Large intestine (tissue), 3 donors: ENCODE measurements at regions not wholly inside any gene's neighbourhood (a gene's known extent, or its start where the extent isn't known, plus 50 kb on each side); places are given as distances from the start of the nearest gene placed in this dataset.

Experiments
- DNase-seq, 2 donors: peaks; one replicate each; pipeline versions ENCODE4 v3.0.0 to v3.0.0-alpha.2; 2013
- H3K27ac ChIP-seq: one replicate; pipeline ENCODE4 v1.5.1; 2013; ENCODE audit warnings: low read length
- H3K27me3 ChIP-seq: 2 replicates; pipeline ENCODE4 v1.6.1; 2013; ENCODE audit warnings: low read length; ENCODE audit not compliant: control insufficient read depth, insufficient read depth
- H3K36me3 ChIP-seq: 2 replicates; pipeline ENCODE4 v1.6.1; 2013; ENCODE audit warnings: low read length; ENCODE audit not compliant: control insufficient read depth, insufficient read depth
- H3K4me1 ChIP-seq: one replicate; pipeline ENCODE4 v1.6.1; 2013; ENCODE audit warnings: low read length; ENCODE audit not compliant: control insufficient read depth, insufficient read depth
- H3K4me3 ChIP-seq: one replicate; pipeline ENCODE4 v1.5.1; 2013; ENCODE audit warnings: low read length
- H3K9me3 ChIP-seq: one replicate; pipeline ENCODE4 v1.6.1; 2013; ENCODE audit warnings: mild to moderate bottlenecking, low read depth, low read length, moderate library complexity; ENCODE audit not compliant: control insufficient read depth
- WGBS: methylation state at CpG from one replicate; pipeline ENCODE4 v1.1.5; 2013; ENCODE audit warnings: low lambda C conversion rate; ENCODE audit not compliant: insufficient coverage; 5-methylcytosine and 5-hydroxymethylcytosine counted together

DNA sequence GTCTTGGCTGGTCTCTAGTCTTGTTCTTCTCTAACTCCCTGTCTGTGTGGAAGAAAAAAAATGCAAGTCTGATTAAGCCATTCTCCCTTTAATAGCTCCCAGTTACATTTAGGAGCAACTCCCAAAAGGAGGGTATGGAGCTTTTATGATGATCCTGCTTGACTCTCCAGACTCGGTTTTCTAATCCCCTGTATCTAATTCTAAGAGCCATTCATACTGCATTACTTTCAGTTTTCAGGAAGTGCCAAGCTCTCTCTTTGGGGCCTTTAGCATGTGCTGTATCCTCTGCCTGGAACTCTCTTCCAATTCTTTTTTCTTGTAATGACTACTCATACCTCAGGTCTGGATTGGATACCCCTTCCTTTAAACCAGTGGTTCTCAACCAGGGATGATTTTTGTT, 219.7 kb upstream of the SPRED2 start:
- H3K9me3 ChIP-seq, result no peaks in the 10 kb centered on the region
- no peaks in the 10 kb centered on the region for H3K36me3 ChIP-seq
- no peak overlapping the region for H3K4me3 ChIP-seq
- peaks cover 10% of the 10 kb centered on the region for H3K27me3 ChIP-seq
- no peak overlapping the region for H3K27ac ChIP-seq
- DNase-seq, result no peak
- H3K4me1 ChIP-seq, result no peaks in the 10 kb centered on the region
- WGBS, result no CpG with 5 or more reads among the region's 1 CpG

DNA sequence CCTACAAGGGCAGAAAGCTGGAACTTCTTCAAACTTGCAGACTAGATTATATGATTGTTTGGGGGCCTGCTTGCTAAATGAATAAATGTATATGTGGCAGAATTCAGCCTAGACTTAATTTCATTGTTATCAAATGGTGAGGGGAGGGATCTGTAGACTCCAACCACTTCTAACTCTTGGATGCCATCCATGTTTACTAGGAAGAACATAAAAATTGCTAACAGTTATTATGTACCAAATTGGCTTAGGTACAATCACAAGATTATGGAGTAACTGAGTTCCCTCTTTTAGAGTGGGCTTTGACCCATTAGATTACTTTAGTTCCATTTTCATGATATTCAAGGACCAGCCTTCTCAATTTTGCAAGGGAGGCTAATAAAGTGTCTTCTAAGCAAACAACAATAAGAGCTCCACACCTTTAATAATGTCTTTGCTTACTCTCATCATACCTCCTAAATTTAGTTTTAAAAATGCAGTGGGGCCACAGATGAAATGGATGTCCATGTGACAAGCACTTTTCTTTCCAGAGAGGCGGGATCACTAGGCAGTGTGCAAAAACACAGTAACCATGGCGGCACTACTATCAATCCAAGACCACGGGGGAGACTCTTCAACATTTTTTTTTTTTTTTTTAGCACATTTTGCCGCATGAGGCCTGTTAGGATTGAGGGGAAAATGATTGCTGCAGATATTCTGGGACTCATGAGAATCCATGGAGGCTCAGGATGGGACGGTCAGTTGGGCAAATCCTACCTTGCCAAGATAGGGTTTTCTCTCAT, 217.6 kb upstream of the SPRED2 start:
- H3K36me3 ChIP-seq, result no peaks in the 10 kb centered on the region
- no peak overlapping the region for H3K27ac ChIP-seq
- no peaks in the 10 kb centered on the region for H3K4me1 ChIP-seq
- WGBS, result no CpG with 5 or more reads among the region's 5 CpGs
- H3K27me3 ChIP-seq, result peaks cover 5% of the 10 kb centered on the region
- H3K9me3 ChIP-seq, result no peaks in the 10 kb centered on the region
- no peak for DNase-seq
- no peak overlapping the region for H3K4me3 ChIP-seq

DNA sequence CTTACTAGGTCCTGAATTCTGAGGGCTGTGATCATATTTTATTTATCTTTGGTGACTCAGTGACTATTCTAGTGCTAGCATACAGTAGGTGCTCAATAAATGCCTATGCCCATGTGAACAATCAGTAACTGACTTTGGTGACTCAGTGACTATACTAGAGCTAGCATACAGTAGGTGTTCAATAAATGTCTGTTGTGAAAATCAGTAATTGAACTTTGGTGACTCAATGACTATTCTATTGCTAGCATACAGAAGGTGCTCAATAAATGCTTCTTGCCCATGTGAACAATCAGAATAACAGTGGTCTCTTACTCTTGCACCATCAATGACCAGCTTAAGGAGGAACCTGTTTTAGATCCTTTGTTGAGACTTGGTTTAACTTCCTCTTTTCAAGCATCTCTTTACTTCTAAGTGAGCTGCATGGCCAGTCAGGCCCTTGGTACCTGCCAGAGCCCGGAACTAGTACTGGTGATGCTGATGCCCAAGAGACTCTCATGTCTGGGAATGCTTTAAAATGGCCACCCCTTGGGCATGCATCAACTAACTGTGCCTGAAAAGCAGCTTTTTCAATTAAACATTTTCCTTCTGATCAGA, 214.9 kb upstream of the SPRED2 start:
- H3K27me3 ChIP-seq, result no peaks in the 10 kb centered on the region
- H3K4me3 ChIP-seq, result no peak overlapping the region
- no peak overlapping the region for H3K27ac ChIP-seq
- no CpG with 5 or more reads among the region's 1 CpG for WGBS
- no peak for DNase-seq
- no peaks in the 10 kb centered on the region for H3K36me3 ChIP-seq
- H3K9me3 ChIP-seq, result no peaks in the 10 kb centered on the region
- no peaks in the 10 kb centered on the region for H3K4me1 ChIP-seq

GRCh38 chr2:65640793-65641103, 208.3 kb upstream of the SPRED2 start:
- no peak for DNase-seq
- Histone ChIP-seq H3K9me3 (no peaks in the 10 kb centered on the region), H3K4me3 (no peak overlapping the region), H3K4me1 (no peaks in the 10 kb centered on the region), H3K36me3 (no peaks in the 10 kb centered on the region), H3K27me3 (peaks cover 14% of the 10 kb centered on the region), H3K27ac (no peak overlapping the region)
- no CpG with 5 or more reads among the region's 8 CpGs for WGBS

GRCh38 chr2:65639156-65639864, 206.9 kb upstream of the SPRED2 start:
- no peaks in the 10 kb centered on the region for H3K9me3 ChIP-seq
- peaks cover 16% of the 10 kb centered on the region for H3K27me3 ChIP-seq
- no peak for DNase-seq
- H3K36me3 ChIP-seq, result no peaks in the 10 kb centered on the region
- no CpG with 5 or more reads among the region's 6 CpGs for WGBS
- no peak overlapping the region for H3K27ac ChIP-seq
- H3K4me1 ChIP-seq, result no peaks in the 10 kb centered on the region
- no peak overlapping the region for H3K4me3 ChIP-seq

DNA sequence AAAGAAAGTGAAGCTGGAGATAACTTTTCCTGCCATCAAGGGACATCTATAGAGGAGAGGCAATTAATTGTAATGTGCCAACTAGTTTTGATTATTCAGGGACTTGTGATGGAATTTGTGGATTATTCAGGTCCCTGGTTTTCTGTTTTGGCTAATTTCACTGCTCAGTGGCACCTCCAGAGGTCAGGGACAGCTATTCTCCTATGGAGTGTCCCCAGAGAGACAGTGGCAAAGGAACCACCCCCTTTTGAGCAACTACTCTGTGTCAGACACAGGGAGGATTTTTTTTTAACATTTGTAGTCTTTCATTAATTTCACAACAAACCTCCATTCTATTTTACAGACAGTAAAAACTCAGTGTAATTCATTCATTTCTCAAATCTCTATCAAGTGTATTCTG, 206.0 kb upstream of the SPRED2 start:
- H3K4me3 ChIP-seq, result no peak overlapping the region
- H3K27ac ChIP-seq, result no peak overlapping the region
- H3K4me1 ChIP-seq, result no peaks in the 10 kb centered on the region
- H3K36me3 ChIP-seq, result no peaks in the 10 kb centered on the region
- DNase-seq, result no peak
- no peaks in the 10 kb centered on the region for H3K9me3 ChIP-seq
- peaks cover 16% of the 10 kb centered on the region for H3K27me3 ChIP-seq

DNA sequence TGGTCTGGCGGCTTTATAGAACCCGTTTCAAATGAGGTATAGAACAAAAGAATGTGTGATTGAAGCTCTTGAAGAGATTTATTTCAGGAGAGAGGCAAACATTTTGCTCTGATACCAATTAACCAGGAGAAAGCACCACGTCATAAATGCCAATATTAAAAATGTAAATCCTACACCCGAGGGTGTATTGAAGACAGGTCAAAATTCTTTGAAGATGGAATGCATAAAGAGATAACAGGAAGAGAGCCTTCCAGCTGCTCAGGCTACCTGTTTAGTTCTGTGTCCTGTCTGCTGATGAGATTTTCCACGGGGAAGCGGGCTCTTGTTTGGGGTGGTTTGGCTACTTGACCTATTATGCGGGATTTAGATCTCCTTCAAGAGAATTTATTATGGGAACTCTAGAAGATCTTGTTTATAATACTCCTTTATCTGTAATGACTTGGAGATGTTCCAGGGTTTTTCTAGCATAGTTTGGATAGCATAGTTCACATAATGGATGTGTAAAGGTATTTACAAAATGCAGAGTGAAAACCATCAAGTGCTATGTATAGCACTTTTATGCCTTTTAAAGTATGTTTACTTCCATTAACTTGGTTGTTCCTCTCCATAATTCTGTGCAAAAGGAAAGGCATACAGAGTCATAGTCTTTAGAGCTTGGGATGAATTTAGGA, 204.5 kb upstream of the SPRED2 start:
- Histone ChIP-seq H3K4me1 (no peaks in the 10 kb centered on the region), H3K4me3 (no peak overlapping the region), H3K27ac (no peak overlapping the region), H3K27me3 (peaks cover 16% of the 10 kb centered on the region), H3K36me3 (no peaks in the 10 kb centered on the region), H3K9me3 (no peaks in the 10 kb centered on the region)
- no CpG with 5 or more reads among the region's 7 CpGs for WGBS
- DNase-seq, result no peak

GRCh38 chr2:65636024-65636423, 203.6 kb upstream of the SPRED2 start:
- peaks cover 16% of the 10 kb centered on the region for H3K27me3 ChIP-seq
- no peak overlapping the region for H3K4me3 ChIP-seq
- WGBS, result 90% methylated on average over 2 of the region's 2 CpGs
- no peak for DNase-seq
- H3K36me3 ChIP-seq, result no peaks in the 10 kb centered on the region
- no peaks in the 10 kb centered on the region for H3K9me3 ChIP-seq
- H3K4me1 ChIP-seq, result no peaks in the 10 kb centered on the region
- H3K27ac ChIP-seq, result no peak overlapping the region

- no peaks in the 10 kb centered on the region for H3K9me3 ChIP-seq
- H3K27ac ChIP-seq, result no peak overlapping the region
- H3K4me3 ChIP-seq, result no peak overlapping the region
- no peaks in the 10 kb centered on the region for H3K4me1 ChIP-seq
- no CpG with 5 or more reads among the region's 4 CpGs for WGBS
- no peak for DNase-seq
- H3K27me3 ChIP-seq, result peaks cover 10% of the 10 kb centered on the region
- H3K36me3 ChIP-seq, result no peaks in the 10 kb centered on the region
Observed at GRCh38 chr2:65634304-65634703, 201.9 kb upstream of the SPRED2 start.

- DNase-seq, result no peak
- Histone ChIP-seq H3K27ac (no peak overlapping the region), H3K9me3 (no peaks in the 10 kb centered on the region), H3K4me1 (no peaks in the 10 kb centered on the region), H3K4me3 (no peak overlapping the region), H3K36me3 (no peaks in the 10 kb centered on the region), H3K27me3 (peaks cover 2% of the 10 kb centered on the region)
- 50% methylated on average over 1 of the region's 3 CpGs for WGBS
Observed at GRCh38 chr2:65630643-65631042, 198.2 kb upstream of the SPRED2 start.
